Middle frontal gyrus (tissue), 1 donor: ENCODE measurements at regions not wholly inside any gene's neighbourhood (a gene's known extent, or its start where the extent isn't known, plus 50 kb on each side); places are given as distances from the start of the nearest gene placed in this dataset.

Source experiments
- DNase-seq: peaks from one replicate; pipeline ENCODE4 v3.0.0-alpha.2; 2015; ENCODE audit warnings: low spot score; ENCODE audit errors: extremely low spot score

DNA sequence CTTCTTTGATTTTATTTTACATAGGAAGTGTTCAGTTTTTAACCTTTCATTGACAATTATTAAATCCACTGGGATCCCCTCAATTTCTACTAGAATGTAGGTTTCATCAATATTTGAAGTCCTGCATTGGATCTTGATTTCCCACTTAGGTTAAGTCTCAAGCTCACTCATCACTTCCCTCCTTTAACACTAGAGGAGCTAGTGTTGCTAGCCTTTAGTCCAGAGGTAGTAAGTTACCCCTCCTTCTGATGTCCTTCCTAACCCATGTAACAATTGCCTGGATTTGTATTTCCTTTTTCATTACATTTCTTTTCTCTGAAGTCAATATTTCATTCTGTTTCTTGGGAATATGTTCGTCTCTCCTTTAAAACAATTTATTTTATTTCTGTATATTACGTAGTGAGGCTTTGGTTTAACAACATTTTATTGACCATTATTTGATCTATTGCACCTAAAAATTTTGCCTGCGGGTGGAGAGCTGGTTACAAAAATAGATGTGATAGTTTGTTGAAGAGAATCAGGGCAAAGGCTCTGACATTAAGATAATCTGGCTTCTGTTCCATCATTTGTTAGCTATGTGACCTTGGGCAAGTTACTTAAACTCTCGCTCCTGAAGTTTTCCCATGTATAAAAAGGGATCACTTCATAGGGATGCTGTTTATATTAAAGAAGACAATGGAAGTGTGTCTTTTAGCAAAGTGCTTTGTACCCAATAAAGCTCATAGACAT, 833.0 kb downstream of the SLC4A3 start:
- DNase-seq = no peak

DNA sequence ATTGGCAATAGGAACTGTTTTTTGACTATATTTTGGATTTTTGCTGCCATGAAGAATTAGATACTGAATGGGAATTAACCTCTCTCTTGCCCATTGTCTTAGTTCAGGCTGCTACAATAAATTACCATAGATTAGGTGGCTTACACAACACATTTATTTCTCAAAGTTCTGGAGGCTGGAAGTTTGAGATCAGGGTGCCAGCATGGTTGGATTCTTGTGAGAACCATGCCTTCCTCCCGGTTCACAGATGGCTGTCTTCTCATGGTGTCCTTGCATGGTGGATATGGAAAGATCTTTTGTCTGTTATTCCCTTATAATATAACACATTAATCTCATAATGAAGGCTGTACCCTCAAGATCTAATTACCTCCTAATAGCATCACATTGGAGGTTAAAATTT, 836.4 kb downstream of the SLC4A3 start:
- DNase-seq = no peak

DNA sequence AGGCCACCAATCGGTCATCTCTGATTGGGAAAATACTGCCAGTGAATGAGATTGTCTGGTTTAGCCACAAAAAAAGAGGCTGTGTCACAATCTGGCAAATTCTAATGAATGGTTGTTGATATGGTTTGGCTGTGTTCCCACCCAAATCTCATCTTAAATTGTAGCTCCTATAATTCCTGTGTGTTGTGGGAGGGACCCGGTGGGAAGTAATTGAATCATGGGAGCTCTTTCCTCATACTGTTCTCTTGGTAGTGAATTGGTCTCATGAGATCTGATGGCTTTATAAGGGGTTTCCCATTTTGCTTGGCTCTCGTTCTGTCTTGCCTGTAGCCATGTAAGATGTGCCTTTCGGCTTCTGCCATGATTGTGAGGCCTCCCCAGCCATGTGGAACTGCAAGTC, 838.3 kb downstream of the SLC4A3 start:
- DNase-seq = no peak

DNA sequence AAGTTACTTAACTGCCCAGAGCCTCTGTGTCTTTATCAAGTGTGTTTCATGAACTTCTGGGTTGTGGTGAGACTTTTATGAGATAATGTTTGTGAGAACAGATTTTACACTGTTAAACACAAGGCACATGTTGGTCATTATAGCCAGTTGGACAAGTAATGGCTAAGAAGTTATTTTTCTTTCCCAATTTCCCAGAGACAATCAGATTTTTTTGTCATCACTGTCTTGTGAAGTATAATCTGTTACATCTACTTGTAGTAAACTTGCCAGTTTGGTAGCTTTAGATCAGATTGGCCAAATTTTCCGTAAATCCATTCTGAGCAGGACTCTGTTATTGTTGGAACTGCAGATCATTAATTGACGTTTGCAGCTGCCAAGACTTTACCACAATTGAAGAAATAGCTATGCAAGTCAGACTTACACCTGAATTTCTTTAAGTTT, 838.8 kb downstream of the SLC4A3 start:
- no peak for DNase-seq

DNA sequence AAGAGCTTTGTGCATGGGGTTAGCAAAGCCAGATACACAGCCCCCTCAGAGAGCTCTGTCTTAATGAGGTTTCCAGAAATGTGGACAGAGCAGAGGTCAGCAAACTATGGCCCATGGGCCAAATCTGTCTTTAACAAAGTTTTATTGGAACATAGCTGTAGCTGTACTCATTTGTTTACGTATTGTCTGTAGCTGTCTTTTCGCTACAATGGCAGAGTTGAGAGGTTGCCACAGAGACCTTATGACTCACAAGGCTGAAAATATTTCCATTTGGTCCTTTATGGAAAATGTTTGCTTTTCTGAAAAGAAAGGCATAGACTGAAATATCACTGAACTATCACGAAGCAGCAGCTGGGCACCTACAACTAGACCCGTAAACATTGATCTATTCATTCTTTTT, 841.8 kb downstream of the SLC4A3 start:
- DNase-seq = no peak

DNA sequence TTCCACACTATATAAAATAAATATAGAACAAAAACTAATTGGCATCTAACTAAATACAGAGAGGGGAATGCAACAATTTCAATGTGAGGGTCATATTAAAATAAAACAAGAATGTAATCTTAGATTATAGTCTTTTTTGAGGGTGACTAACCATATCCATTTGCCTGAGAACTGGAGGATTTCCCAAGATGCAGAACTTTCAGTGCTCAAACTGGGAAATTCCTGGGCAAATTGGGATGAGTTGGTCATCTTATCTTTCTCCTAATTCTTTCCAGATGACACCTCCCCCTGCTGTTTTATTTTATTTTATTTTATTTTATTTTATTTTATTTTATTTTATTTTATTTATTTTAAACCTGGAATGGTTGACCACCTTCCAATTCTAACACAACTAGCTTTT, 846.2 kb downstream of the SLC4A3 start:
- no peak for DNase-seq

DNA sequence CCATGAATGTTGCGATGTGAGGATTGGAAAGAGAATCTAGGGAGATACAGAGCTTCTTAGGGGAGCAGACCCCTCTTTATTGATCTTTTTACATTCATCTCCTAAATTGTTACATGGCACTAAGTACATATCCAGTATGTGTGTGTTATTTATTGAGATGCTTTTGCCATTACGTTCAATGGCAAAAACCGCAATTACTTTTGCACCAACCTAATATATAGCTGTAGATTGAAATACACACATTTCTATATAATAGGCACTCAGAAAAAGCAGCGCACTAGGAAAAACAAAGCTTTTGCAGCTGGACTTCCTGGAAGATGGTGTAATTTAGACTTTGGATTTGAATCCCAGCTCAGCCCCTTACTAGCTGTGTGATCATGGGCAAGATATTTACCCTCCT, 849.4 kb downstream of the SLC4A3 start:
- DNase-seq = no peak

DNA sequence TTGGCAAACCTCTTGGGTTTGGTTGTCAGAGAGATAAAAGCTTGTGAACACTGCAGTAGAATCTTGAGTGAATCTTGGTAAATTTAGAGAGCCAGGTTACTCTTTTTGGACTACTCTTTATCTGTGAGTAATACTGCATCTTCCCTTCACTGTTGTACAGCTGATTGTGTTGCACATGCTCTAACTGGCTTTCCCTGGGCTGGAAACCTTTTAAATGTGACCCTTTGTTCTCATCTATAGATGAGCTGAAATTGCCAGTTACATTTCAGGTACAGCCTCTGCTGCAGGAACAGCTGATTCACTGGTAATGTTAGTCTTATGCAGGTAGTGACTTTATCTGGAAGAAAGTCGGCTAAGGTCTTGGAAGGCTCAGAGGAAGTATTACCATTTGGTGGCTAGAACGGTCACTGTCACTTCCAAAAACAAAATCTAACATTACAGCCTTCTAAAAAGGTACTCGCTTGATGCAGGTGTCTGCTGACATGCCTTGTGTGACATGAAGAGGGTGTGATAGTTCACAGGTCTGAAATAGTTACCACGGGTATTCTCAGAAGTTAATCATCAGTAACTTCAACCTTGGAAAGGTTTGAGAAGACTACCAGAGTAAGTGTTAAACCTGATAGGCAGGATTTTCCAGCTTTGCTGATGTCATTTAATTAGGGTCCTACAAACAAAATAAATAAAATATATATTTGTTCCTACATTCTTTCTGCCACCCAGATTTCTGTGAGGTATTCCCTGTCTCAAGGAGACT, 851.1 kb downstream of the SLC4A3 start:
- no peak for DNase-seq

DNA sequence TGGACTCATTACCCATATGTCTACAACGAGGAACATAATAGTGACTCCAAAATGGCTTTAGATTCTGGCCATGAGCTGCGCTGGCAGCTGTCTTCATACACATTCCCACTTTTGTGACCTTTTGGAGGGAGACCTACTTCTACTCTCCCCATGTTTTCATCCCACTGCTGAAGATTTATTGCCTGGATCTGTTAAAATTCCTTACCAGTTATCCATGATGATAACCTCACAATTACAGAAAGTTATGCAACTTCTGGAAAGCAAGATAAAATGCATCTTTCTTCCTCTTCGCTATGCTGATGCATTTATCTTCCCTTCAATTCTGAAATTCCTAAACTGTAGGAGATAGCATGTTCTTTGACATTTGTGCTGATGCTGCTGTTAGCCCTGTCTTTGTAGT, 855.3 kb downstream of the SLC4A3 start:
- no peak for DNase-seq

DNA sequence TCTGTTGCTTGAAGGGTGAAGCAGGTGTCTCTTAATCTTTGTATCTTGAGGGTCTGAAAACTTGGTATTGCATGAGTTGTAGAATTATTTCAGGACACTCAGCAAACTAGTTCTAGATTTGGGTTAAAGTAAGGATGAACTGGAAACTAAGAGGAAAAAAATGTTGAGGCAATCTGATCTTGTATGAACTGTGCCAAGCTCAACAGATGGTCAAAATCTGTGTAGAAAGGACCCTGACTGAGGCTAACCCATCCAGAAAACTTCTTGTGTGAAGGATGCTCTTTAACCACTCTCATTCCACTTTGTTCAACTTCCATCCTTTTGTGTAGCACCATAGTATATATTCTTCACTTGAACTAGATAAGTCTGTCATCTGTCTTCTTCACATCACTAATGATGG, 861.7 kb downstream of the SLC4A3 start:
- DNase-seq = no peak

DNA sequence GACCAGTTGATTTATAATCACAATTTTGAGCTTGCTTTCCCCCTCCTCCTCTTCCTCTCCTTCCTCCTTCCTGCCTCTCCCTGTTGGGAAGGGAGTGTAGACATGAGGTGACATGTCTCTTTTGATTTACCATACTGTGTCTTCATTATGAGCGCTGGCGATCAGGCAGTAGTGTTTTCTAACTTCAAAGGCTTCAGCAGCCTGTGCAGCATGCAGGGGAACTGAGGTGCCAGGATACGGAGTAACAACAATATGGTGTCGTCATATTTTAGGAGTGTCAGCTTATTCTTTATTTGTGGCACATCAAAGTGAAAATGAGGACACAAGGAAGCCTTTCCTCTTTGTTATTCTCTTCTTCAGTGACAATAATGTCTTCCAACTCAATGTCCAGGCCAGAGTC, 864.2 kb downstream of the SLC4A3 start:
- DNase-seq = no peak

DNA sequence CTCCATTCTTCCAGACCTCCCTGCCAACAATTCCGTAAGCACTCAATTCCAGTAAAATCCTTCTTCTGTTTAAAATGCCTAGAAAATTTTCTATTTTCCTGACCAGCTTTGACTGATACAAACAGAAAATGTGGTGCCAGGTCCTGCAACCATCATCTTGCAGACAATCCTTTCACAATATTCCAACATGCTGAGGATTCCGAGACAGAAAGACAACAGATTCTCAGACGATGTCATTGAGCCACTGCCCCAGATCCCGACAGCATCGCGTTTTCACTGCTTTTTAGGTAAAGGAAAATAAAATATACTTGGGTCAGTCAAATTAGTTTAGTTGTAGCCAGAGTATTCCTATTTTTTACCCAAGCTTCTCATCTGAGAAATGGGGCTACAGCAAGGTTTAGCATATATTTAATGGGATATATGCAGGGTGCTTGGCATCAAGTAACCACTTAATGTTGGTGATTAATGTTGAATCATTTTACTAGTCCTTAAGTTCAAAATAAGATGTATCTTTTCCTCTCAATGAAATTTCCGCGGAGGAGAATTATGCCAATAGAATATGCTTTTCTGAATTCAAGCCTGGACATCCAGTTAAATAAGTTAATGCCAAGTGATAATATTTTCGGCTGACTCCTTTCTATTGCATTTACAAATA, 866.6 kb downstream of the SLC4A3 start:
- no peak for DNase-seq

DNA sequence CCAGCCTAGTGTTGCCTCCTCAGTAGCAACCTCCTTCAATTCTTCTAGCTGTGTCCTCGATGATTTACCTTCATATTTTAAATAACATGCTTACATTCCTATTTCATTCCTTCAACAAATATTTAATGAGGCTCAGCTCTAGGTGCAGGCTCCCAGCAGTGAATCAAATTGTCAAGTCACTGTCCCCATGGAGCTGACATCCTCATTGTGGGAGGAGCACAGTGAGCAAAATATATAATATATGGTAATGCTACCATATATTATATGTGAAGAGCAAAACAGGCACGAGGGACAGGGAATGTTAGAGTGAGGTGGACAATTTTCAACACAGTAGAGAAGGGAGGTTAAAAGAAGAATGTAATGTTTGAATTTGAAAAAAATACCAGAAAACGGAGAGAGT, 869.1 kb downstream of the SLC4A3 start:
- no peak for DNase-seq

DNA sequence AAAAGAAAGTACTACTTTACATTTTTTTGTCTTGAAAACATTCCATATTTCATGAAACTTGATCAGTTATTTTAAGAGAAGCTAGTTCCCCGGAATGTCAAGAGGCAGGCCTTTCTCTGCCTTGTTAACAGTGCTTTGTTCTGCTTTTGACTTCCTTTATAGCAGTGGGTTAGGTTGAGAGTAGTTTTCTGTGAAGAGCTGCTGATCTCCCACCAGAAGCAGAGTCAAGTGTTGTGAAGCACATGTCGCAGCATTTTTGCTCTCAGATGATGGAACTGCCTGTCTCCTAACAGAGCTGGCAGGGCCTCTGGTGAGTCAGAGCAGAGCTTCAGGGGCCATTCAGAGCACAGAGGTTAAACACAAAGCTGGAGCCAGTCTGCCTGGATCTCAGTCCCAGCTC, 871.8 kb downstream of the SLC4A3 start:
- DNase-seq = no peak

DNA sequence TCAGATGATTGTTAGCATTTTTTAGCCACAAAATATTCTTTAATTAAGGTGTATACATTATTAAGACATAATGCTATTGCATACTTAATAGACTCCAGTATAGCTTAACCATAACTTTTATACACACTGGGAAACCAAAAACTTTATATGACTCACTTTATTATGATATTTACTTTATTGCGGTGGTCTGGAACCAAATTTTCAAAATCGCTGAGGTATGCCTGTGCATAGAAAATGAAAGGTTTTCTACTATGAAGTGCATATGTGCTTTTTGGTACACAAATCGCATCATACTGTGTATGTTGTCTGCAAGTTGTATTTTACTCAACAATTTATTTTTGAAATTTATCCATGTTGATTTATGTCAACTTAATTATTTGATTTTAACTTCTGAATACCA, 875.1 kb downstream of the SLC4A3 start:
- no peak for DNase-seq

DNA sequence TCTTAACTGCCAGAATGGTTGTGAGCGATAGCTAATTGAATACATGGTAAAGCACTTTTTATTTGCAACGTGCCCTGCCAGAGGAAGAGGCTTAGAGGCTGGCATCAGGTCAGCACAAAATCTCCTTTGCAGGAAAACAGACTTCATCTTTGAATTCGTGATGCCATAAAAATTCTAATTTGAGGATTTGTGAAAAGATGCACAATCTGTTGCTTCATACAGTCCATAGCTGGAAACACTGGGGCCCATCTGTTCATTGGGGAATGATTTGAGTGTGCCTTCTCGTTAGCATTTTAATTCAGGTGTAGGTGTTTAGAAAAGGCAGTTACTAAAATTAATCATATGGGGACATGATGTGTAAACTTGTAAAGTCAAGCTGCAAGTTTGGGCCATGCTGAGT, 876.0 kb downstream of the SLC4A3 start:
- DNase-seq = no peak

DNA sequence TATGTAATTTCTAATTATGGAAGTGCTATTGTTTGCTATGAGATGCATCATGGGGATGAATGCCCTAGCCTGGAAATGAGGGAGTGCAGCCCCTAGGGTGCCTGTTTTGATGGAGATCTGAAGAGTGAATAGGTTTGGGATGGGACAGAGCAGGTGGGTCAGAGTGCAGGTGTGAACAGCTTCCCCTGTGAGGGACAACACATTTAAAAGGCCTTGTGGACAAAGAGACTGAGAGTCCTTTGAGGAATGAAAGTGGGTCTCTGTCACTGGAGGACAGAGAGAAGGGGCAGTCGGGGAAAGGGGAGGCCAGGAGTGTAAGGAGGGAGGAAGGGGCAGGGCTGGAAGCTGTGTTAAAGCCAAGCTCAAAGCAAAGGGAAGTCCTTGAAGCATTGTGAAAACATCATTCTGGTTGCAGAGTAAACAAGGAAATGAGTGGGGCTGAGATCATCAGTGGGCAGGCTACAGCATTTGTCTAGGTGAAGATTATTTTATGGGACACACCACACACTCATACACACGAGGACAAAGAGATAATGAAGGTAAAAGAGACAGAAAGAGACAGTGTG, 877.6 kb downstream of the SLC4A3 start:
- DNase-seq = no peak

DNA sequence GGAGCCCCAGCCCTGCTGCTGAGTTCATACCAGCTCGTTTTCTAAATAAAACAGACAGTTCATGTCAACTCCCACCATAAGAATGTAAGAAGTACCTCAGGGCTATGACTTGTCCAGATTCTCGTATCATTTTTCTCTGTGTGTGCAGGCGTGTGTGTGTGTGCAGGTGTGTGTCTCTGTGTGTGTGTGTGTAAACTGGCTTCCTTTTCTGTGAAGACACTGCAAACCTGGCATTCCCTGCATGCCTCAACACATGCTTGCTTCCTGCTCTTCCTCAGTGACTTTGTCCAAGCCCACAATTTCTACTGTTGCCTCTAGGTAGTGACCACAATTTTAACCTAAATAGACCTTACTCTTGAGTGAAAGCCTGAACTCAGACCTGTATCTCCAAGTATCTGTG, 879.0 kb downstream of the SLC4A3 start:
- DNase-seq = no peak

DNA sequence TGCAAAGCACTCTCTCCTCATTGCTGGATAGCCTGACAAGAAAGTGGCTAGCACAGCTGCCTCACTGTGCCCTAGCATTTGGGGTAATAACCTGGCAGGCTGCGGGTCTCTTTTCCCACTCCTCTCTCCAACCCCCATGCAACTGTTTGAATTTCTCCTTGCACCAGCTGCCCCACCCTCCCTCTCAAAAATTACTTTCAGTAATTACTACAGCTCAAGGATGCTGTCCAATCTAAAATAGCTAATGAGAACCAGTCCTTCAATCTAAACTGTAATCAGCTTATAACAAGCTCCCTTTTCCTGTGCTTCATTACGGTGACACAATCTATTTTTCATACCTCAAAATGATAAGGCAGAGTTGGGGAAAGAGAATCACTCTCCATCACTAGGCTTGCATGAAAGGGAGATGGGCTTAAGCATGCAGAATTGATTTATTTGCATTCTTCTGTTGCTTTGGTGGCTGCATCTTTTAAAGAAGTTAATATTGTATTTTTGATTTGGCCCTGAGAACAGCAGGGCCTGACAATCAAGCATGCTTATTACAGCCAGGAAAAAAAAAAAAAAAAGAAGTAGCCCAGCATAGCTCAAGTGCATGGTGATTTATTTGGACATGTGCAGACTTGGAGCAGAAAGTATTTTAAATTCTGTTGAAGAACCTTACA, 881.8 kb downstream of the SLC4A3 start:
- no peak for DNase-seq

DNA sequence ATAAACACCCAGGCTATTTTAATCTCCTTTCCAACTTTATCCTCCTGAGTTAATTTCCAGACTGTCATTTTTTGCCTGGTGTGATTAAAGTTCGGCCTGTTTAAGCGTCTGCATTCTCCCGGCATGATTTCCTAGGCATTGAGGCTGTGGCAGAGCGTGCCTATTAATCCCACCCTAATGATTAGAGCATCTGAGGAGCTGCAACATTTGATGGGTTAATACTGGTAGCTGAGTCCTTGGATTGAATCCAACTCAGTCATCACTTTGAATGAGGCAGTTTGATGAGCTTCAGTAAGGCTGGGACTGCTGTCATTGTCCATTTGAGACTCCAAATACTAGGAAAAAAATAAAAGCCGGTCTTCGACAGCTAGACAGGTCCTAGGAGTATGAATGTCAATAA, 882.5 kb downstream of the SLC4A3 start:
- no peak for DNase-seq

DNA sequence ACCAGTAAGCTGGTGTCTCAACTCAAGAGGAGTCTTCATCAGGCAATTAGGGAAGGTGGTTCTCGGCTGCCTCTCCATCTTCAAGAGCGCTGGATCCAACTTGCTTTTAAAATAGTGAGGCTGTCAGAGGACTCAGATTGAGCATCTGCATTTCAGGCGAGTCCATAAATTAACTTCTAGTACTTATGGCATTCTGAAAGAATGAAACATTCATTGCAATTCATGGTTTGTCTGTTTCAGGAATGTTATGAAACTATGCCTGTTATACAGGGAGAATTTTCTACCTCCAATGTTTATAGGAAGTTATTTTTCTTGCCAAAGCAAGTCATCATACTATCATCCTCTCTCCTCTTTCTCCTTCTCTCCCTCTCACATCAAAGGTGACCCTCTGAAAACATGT, 883.2 kb downstream of the SLC4A3 start:
- no peak for DNase-seq

DNA sequence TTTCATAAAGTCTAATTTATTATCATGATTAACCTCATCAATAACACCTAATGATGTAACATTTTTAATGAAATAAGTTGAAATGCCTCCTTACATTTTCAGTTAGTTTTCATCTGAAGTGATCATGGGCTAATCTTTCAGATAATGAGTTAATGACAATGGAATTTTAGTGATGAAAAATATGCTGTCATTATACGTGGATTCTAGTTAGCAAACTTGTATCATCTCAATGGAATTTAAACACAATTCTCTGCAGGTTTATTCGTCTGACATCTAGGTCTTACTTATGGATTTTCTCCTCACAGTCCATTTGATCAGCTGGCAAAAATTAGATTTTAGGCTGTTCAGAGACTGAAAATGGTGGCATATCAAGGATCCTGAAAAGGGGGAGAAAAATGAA, 885.0 kb downstream of the SLC4A3 start:
- DNase-seq = no peak
